ENCODE measurements at regions not wholly inside any gene's neighbourhood (a gene's known extent, or its start where the extent isn't known, plus 50 kb on each side); places are given as distances from the start of the nearest gene placed in this dataset.
"Not testable (repeated sequence)": the region's sequence is repeated elsewhere in the genome, so short reads cannot be mapped to it uniquely, and the experiment has no call there.

GRCh38 chr14:76697246-76697905 is 63.9 kb upstream of the VASH1 start:
- ChIA-PET CTCF (interaction anchor here (1.7 kb wide), 1 partner anchor 13 kb away, joined by 11 read pairs; no protein-coding TSS in a partner anchor), POLR2A (no interaction called here)
- DNase-seq = no peak
- H3K36me3 Mint-ChIP-seq = no peaks in the 10 kb centered on the region
- H3K4me1 Mint-ChIP-seq (ENCODE audit: low read depth) = no peaks in the 10 kb centered on the region
- no peak overlapping the region for H3K27ac Mint-ChIP-seq
- peaks cover 2% of the 10 kb centered on the region for H3K27me3 Mint-ChIP-seq
- intact Hi-C loops (cut with micrococcal nuclease) = no loop called here
- H3K9me3 Mint-ChIP-seq = no peaks in the 10 kb centered on the region
- H3K4me3 Mint-ChIP-seq = no peak overlapping the region

GRCh38 chr14:76698191-76698590 is 63.1 kb upstream of the VASH1 start:
- Mint-ChIP-seq H3K27ac (no peak overlapping the region), H3K4me1 (ENCODE audit: low read depth) (no peaks in the 10 kb centered on the region), H3K4me3 (no peak overlapping the region), H3K27me3 (peaks cover 2% of the 10 kb centered on the region), H3K9me3 (no peaks in the 10 kb centered on the region), H3K36me3 (no peaks in the 10 kb centered on the region)
- ChIA-PET CTCF (no interaction called here), POLR2A (no interaction called here)
- DNase-seq = no peak
- intact Hi-C loops (cut with micrococcal nuclease) = no loop called here

DNA sequence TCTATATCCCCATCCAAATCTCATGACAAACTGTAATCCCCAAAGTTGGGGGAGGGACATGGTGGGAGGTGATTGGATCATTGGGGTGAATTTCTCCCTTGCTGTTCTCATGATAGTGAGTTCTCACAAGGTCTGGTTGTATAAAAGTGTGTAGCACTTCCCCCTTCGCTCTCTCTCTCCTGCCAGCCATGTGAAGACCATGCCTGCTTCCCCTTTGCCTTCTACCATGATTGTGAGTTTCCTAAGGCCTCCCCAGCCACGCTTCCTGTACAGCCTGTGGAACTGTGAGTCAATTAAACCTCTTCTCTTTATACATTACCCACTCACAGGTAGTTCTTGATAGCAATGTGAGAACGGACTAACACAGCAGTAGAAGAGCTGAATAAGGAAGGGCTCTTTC is 62.6 kb upstream of the VASH1 start:
- no peak for DNase-seq
- ChIA-PET POLR2A (no interaction called here), CTCF (interaction anchor here (0.5 to 3.9 kb wide), 2 partner anchors 12 to 454 kb away, joined by 3 to 22 read pairs; no protein-coding TSS in a partner anchor)
- Mint-ChIP-seq H3K27me3 (peaks cover 2% of the 10 kb centered on the region), H3K4me1 (ENCODE audit: low read depth) (no peaks in the 10 kb centered on the region), H3K27ac (no peak overlapping the region), H3K36me3 (no peaks in the 10 kb centered on the region), H3K9me3 (no peaks in the 10 kb centered on the region), H3K4me3 (no peak overlapping the region)
- intact Hi-C loops (cut with micrococcal nuclease) = no loop called here

DNA sequence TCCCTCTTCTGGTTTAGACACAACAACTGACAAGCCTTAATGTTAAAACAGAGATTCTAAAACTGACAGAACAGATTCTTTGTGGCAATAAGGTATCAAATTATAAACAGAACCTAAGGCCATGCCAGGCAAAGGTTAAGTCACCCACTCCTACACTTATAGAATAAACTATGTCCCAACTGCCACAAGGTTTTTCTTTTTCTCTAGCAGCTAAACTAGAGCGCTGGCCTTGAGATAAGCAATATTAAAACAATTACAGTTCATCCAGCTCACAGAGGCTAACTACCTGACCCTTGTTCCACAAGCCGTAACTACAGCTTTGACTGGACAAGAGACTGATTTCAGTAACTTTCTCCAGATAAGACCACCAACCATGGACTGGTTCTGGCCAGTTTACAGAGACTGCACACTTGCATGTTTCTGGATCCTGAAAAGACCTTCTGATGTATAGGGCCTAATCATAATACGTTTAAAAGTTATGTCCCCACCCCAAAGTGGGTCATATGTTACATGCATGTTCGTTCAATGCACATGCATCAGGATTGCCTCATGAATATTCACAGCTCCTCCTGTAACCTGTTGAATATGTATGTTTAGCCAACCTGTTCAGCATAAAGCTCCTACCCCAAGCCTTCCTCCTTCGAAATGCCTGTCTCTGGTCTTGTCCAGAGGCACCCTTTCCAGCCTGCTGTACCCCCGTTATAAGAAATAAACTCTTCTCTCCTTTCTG is 61.9 kb upstream of the VASH1 start:
- ChIA-PET CTCF (interaction anchor here (0.5 to 3.9 kb wide), 3 partner anchors 9 to 453 kb away, joined by 3 to 22 read pairs (median 3); no protein-coding TSS in a partner anchor), POLR2A (no interaction called here)
- no peak overlapping the region for H3K4me3 Mint-ChIP-seq
- H3K27me3 Mint-ChIP-seq = peaks cover 2% of the 10 kb centered on the region
- H3K9me3 Mint-ChIP-seq = no peaks in the 10 kb centered on the region
- intact Hi-C loops (cut with micrococcal nuclease) = no loop called here
- no peak overlapping the region for H3K27ac Mint-ChIP-seq
- DNase-seq = no peak
- H3K36me3 Mint-ChIP-seq = no peaks in the 10 kb centered on the region
- no peaks in the 10 kb centered on the region for H3K4me1 Mint-ChIP-seq (ENCODE audit: low read depth)

- Mint-ChIP-seq H3K4me1 (ENCODE audit: low read depth) (no peaks in the 10 kb centered on the region), H3K27me3 (no peaks in the 10 kb centered on the region), H3K27ac (no peak overlapping the region), H3K36me3 (no peaks in the 10 kb centered on the region), H3K9me3 (no peaks in the 10 kb centered on the region), H3K4me3 (no peak overlapping the region)
- no peak for DNase-seq
- intact Hi-C loops (cut with micrococcal nuclease) = no loop called here
- ChIA-PET CTCF (interaction anchor here (0.7 to 3.9 kb wide), 3 partner anchors 8 to 702 kb away, joined by 3 to 22 read pairs (median 3); no protein-coding TSS in a partner anchor), POLR2A (no interaction called here)
Measured at GRCh38 chr14:76699939-76700590, 61.2 kb upstream of the VASH1 start.

DNA sequence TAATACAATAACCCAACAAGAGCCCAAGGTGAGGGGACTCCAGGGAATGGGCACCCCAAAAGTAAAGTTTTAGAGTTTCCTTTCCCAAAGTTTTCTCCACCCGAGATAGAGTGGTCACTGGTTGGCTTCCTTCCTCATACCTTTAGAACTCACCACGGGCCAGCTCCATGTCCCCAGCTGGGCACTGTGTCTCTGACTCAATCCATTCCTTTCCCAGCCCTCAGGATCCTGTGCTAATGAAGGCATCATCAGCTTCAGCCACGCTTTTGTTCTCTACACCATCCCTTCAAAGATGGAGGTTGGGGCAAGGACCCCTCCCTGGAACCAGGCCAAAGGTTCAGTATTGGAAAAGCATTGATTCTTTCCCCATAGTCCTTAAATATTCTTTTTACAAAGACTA is 59.8 kb upstream of the VASH1 start:
- intact Hi-C loops (cut with micrococcal nuclease) = no loop called here
- no peaks in the 10 kb centered on the region for H3K9me3 Mint-ChIP-seq
- no peak overlapping the region for H3K27ac Mint-ChIP-seq
- ChIA-PET POLR2A (no interaction called here), CTCF (interaction anchor here (0.6 to 3.9 kb wide), 2 partner anchors 9 to 368 kb away, joined by 3 to 22 read pairs; no protein-coding TSS in a partner anchor)
- H3K36me3 Mint-ChIP-seq = no peaks in the 10 kb centered on the region
- DNase-seq = no peak
- H3K27me3 Mint-ChIP-seq = peaks cover 3% of the 10 kb centered on the region
- no peak overlapping the region for H3K4me3 Mint-ChIP-seq
- H3K4me1 Mint-ChIP-seq (ENCODE audit: low read depth) = no peaks in the 10 kb centered on the region

GRCh38 chr14:76701981-76702380 is 59.3 kb upstream of the VASH1 start:
- Mint-ChIP-seq H3K9me3 (no peaks in the 10 kb centered on the region), H3K27me3 (peaks cover 3% of the 10 kb centered on the region), H3K36me3 (no peaks in the 10 kb centered on the region), H3K4me3 (no peak overlapping the region), H3K4me1 (ENCODE audit: low read depth) (no peaks in the 10 kb centered on the region), H3K27ac (no peak overlapping the region)
- DNase-seq = no peak
- intact Hi-C loops (cut with micrococcal nuclease) = no loop called here
- ChIA-PET POLR2A (no interaction called here), CTCF (interaction anchor here (0.6 to 3.9 kb wide), 2 partner anchors 9 to 368 kb away, joined by 3 to 22 read pairs; no protein-coding TSS in a partner anchor)

DNA sequence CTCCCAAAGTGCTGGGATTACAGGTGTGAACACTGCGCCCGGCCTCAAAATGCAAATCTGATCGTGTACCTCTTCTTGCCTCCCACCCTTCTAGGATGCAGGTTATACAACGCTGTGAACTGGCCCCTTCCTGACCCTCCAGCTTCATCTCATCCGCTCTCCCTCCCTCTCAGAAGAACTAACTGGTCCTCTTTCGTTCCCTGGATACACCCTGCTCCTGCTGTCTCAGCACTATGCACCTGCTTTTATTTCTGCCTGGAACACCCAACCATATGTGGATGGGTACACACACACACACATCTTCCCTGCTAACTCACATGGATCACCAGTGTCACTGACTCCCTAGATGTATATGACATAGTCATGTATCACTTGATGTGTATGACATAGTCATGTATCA is 56.1 kb upstream of the VASH1 start:
- Mint-ChIP-seq H3K9me3 (no peaks in the 10 kb centered on the region), H3K4me3 (no peak overlapping the region), H3K4me1 (ENCODE audit: low read depth) (no peaks in the 10 kb centered on the region), H3K36me3 (no peaks in the 10 kb centered on the region), H3K27me3 (peaks cover 3% of the 10 kb centered on the region), H3K27ac (no peak overlapping the region)
- intact Hi-C loops (cut with micrococcal nuclease) = no loop called here
- ChIA-PET CTCF (no interaction called here), POLR2A (no interaction called here)
- no peak for DNase-seq

GRCh38 chr14:76706207-76706606 is 55.1 kb upstream of the VASH1 start:
- DNase-seq; intact Hi-C loops (cut with micrococcal nuclease); H3K4me3 Mint-ChIP-seq; H3K9me3 Mint-ChIP-seq; POLR2A ChIA-PET; H3K4me1 Mint-ChIP-seq (ENCODE audit: low read depth); H3K27me3 Mint-ChIP-seq; H3K36me3 Mint-ChIP-seq; H3K27ac Mint-ChIP-seq: not testable (repeated sequence)
- CTCF ChIA-PET = interaction anchor here (0.8 to 1.6 kb wide), 2 partner anchors 78 to 105 kb away, joined by 4 to 17 read pairs; no protein-coding TSS in a partner anchor

DNA sequence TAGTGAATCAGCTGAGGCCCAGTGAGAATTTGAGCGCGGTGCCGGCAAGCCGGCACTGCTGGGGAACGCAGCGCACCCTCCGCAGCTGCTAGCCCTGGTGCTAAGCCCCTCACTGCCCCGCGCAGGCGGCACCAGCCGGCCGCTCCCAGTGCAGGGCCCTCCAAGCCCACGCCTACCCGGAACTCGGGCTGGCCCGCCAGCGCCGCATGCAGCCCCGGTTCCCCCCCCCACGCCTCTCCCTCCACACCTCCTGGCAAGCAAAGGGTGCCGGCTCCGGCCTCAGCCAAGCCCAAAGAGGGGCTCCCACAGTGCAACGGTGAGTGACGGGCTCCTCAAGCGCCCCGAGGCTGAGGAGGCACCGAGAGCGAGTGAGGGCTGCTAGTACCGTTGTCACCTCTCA is 54.5 kb upstream of the VASH1 start:
- Mint-ChIP-seq H3K4me3 (no peak overlapping the region), H3K4me1 (ENCODE audit: low read depth) (no peaks in the 10 kb centered on the region), H3K27me3 (peaks cover 6% of the 10 kb centered on the region), H3K27ac (no peak overlapping the region), H3K9me3 (no peaks in the 10 kb centered on the region), H3K36me3 (no peaks in the 10 kb centered on the region)
- no peak for DNase-seq
- intact Hi-C loops (cut with micrococcal nuclease) = no loop called here
- CTCF ChIA-PET = interaction anchor here (0.8 to 7.3 kb wide), 3 partner anchors 78 to 104 kb away, joined by 4 to 158 read pairs (median 17); no protein-coding TSS in a partner anchor
- POLR2A ChIA-PET = no interaction called here

- Mint-ChIP-seq H3K27me3 (peaks cover 8% of the 10 kb centered on the region), H3K4me1 (ENCODE audit: low read depth) (no peaks in the 10 kb centered on the region)
- POLR2A ChIA-PET = no interaction called here
Measured at GRCh38 chr14:76708028-76708427, 53.2 kb upstream of the VASH1 start.

DNA sequence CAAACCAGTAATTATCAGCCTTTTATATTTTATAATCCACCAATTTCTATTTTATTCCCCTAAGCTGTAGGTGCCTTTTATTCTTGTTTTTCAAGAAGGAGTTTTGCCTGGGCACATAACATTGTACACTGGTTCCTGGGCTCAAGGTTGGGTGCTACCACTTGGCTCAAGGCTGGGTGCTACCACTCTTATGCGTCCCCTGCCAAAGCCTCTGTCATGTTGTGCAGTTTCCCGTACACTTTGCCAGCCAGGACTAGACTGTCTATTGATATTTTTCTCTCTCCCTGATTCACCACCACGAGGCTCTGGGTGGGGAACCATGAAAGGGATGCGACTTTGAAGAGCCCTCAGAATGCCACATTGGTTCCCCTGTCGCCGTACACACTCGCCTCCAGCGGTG is 52.5 kb upstream of the VASH1 start:
- CTCF ChIA-PET = interaction anchor here (0.8 to 7.3 kb wide), 8 partner anchors 9 to 384 kb away, joined by 3 to 158 read pairs (median 12); partner anchors contain the start of gene ANGEL1
- no peak overlapping the region for H3K27ac Mint-ChIP-seq

More at GRCh38 chr14:76708028-76708427, 53.2 kb upstream of the VASH1 start:
- Mint-ChIP-seq H3K4me3 (no peak overlapping the region), H3K9me3 (no peaks in the 10 kb centered on the region), H3K36me3 (no peaks in the 10 kb centered on the region), H3K27ac (no peak overlapping the region)
- DNase-seq = no peak
- intact Hi-C loops (cut with micrococcal nuclease) = no loop called here
- CTCF ChIA-PET = interaction anchor here (0.8 to 7.3 kb wide), 6 partner anchors 8 to 103 kb away, joined by 3 to 158 read pairs (median 17); partner anchors contain the start of gene ANGEL1

More for the DNA sequence above, 52.5 kb upstream of the VASH1 start:
- DNase-seq = no peak
- Mint-ChIP-seq H3K27me3 (peaks cover 13% of the 10 kb centered on the region), H3K4me3 (no peak overlapping the region), H3K9me3 (no peaks in the 10 kb centered on the region), H3K4me1 (ENCODE audit: low read depth) (no peaks in the 10 kb centered on the region), H3K36me3 (no peaks in the 10 kb centered on the region)
- intact Hi-C loops (cut with micrococcal nuclease) = no loop called here
- POLR2A ChIA-PET = interaction anchor here (1.3 kb wide), 1 partner anchor 103 kb away, joined by 4 read pairs; no protein-coding TSS in a partner anchor

Data from activated CD4-positive, alpha-beta memory T cell treated with anti-CD3 and anti-CD28 coated beads for 36 hours (primary cell).